HG02588 (cell line): ENCODE measurements at regions not wholly inside any gene's neighbourhood (a gene's known extent, or its start where the extent isn't known, plus 50 kb on each side); places are given as distances from the start of the nearest gene placed in this dataset.
"Not testable (repeated sequence)": the region's sequence is repeated elsewhere in the genome, so short reads cannot be mapped to it uniquely, and the experiment has no call there.

Source experiments
- ATAC-seq: cut with Tn5 transposase; IDR thresholded peaks from one replicate; pipeline ENCODE4 v1.9.1; 2021; ENCODE audit warnings: mild to moderate bottlenecking, moderate library complexity; ENCODE audit not compliant: unreplicated experiment

DNA sequence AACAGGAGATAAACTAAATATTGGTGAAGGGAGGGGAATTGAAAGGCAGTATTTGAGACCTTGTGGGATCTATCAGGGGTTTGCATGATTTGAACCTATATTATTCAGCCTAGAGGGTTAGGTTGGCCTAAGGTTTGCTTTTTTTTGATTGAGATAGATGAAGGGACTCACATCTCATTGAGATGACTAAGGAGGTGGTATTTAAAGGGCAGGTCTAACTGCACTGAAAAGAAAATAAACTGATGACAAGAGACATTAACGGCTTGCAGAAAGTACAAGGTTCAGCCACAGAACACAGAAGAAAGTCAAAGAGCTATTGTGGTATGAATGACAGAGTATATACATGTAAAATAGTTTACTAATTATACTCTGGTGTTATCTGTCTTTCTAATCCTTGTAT, 412.7 kb downstream of the CDH10 start:
- ATAC-seq = no peak

GRCh38 chr5:24232929-24233498, 411.8 kb downstream of the CDH10 start:
- no peak for ATAC-seq

GRCh38 chr5:24235946-24236345, 408.8 kb downstream of the CDH10 start:
- no peak for ATAC-seq

- ATAC-seq = no peak
Measured at GRCh38 chr5:24245821-24246220, 399.0 kb downstream of the CDH10 start.

GRCh38 chr5:24264547-24264946, 380.2 kb downstream of the CDH10 start:
- ATAC-seq = no peak

- ATAC-seq = no peak
Measured at GRCh38 chr5:24265306-24265705, 379.5 kb downstream of the CDH10 start.

DNA sequence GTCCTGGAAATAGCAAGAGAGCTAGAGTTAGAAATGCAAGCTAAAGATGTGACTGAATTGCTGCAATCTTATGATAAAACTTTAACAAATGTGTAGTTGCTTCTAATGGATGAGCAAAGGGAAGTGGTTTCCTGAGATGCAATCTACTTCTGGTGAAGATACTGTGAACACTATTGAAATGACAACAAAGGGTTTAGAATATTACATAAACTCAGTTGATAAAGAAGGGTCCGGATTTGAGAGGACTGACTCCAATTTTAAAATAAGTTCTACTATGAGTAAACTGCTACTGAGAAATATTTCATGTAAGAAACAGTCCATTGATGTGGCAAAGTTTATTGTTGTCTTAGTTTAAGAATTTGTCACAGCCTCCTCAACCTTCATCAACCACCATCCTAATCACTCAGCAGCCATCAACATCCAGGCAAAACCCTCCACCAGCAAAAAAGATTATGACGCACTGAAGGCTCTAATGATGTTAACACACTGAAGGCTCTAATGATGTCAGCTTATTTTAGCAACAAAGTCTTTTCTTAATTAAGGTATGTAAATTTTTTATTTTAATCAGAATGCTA, 376.2 kb downstream of the CDH10 start:
- ATAC-seq = no peak

- not testable (repeated sequence) for ATAC-seq
Measured at GRCh38 chr5:24271702-24272118, 373.1 kb downstream of the CDH10 start.

DNA sequence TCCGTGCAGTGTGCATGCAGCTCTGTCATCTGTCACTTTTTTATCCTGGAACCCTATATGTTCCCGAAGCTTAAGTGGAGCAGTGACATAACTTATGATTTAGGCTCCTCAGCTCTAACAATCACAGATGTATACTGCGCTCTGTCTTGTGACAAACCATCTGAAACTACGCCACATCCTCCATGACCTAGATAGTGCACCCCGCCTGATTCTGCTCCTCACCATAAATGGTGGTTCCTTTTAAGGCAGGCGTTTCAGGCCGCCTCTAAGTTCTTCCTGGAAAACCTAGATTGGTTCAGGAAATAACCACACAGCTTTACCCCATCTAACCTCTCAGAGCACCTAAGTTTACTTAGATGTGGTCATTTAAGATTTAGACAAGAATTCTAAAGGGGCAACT, 372.0 kb downstream of the CDH10 start:
- no peak for ATAC-seq

DNA sequence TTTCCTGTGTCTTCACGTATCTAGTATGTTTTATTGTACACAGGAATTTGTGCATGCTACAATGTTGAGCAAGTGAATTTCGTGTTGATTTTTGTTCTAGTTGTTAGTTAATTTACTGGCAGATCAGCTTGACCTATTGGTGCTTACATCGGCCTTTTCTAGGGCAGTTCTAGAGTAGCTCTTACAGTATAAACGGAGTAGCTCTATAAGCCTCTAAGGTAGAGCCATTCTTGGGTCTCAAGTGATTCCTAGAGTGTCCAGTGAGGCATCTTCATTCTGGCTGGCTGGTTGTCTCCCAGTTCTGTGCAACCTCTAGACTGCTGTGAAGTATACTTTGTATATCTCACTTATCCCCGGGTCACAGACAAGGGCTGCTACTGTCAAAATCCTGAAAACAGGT, 364.6 kb downstream of the CDH10 start:
- no peak for ATAC-seq

- ATAC-seq = no peak
Measured at GRCh38 chr5:24281818-24282217, 363.0 kb downstream of the CDH10 start.

GRCh38 chr5:24289582-24290335, 355.0 kb downstream of the CDH10 start:
- no peak for ATAC-seq

DNA sequence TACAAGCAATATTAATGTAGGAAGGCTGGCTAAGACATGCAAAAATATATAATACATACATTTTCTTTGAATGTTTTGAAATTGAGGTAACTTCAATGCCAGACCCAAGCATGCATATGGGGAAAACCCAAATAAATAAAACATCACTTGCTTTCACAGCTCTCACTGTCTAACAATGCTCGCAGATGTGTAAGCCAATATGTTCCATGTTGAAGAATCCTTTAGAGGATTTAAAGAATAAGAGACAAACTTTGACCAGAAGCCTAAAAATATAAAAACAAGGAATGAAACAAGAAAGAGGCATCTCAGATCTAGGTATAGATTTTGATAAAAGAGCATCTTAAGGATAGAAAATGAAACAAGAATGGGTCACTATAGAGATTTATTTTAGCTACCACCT, 354.2 kb downstream of the CDH10 start:
- no peak for ATAC-seq

DNA sequence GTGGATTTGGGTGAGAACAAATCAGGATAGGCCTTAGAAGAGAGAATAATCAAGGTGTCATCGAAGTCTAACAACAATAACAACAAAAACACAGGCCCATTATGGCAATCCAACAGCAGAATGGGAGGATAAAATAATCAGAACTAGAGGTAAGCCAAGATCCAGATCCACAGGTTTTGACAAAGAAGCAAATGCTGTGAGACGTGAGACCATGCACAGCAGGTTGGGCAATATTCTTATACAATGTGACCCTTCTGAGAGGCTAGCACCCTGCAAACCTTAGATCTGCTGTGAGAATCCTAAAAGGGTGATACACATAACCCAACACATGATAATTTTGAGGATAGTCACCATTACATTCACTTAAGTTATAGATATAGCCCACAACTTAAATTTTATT, 352.9 kb downstream of the CDH10 start:
- no peak for ATAC-seq

GRCh38 chr5:24294333-24294732, 350.4 kb downstream of the CDH10 start:
- no peak for ATAC-seq

DNA sequence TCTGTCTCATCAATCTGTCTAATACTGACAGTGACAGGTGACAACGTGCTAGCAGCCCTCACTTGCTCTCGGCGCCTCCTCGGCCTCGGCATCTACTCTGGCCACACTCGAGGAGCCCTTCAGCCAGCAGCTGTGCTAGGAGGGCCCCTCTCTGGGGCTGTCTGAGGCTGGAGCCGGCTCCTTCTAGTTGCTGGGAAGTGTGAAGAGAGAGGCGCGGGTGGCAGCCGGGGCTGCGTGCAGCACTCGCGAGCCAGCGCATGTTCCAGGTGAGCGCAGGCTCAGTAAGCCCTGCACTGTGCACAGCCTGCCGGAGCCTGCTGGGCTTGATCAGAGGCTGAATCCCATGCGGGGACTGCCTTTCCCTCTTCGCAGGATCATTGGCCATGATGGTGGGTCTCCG, 330.7 kb downstream of the CDH10 start:
- ATAC-seq = no peak

DNA sequence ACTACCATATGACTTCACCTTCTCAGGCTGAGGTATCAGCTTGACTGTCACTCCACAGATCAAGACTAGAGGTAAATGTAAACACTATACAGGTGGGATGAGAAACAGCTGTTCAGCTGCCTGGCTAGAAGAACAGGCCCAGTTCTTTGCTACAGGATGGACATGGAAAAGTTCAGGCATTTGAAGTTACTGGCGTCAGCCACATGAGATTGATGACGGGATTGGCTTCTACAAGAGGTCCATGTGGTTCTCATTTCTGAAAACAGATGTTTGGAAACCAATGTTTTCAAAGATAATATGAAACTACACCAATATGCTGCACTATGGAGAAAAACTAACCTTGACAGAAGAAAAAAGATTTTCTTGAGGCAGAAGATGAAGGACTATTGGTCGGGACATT, 324.1 kb downstream of the CDH10 start:
- ATAC-seq = no peak

- ATAC-seq = no peak
Measured at GRCh38 chr5:24325306-24325832, 319.4 kb downstream of the CDH10 start.

- ATAC-seq = no peak
Measured at GRCh38 chr5:24331531-24331930, 313.2 kb downstream of the CDH10 start.

DNA sequence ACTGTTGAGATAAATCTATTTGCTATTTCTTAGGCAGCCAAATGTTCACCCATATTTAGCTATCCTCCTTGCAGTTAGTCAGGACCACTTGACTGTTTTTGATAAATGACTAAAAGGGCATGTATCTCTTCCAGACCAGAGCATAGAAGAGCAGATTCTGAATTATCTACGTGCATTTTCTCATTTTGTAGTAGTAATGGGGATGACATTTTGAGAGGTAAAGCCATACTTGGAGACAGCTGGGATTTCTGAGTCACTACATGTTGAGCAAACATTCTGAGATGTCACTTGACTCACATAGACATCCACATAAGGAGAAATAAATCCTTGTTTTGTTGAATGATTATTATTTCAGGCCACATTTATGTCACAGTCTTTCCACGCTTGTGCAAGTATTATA, 297.6 kb downstream of the CDH10 start:
- no peak for ATAC-seq

GRCh38 chr5:24351285-24351684, 293.5 kb downstream of the CDH10 start:
- ATAC-seq = no peak

DNA sequence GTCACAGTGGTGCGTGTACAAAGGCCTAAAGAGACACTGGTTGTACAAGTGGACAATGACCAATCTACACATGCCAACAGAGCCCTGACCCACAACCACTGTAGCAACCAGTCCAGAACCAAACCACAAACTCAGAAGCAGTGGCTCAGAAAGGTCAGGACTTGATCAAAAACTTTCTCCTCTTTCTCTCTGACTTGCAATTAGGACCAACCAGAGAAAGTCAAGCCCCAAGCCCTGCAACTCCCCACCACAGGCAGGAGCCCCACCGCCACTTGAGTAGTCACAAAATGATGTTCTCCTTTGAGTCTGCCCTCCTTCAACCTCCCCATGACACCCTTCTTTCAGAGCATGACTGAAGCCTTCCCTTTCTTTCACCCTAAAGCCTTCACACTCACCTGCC, 291.8 kb downstream of the CDH10 start:
- no peak for ATAC-seq
